ENCODE measurements at regions not wholly inside any gene's neighbourhood (a gene's known extent, or its start where the extent isn't known, plus 50 kb on each side); places are given as distances from the start of the nearest gene placed in this dataset.

GRCh38 chr2:898319-898718 lies 52.3 kb upstream of the SNTG2 start:
- DNase-seq, result no peak

- DNase-seq, result no peak
Observed at GRCh38 chr2:897091-897490, 53.6 kb upstream of the SNTG2 start.

- DNase-seq, result no peak
Observed at GRCh38 chr2:893311-893710, 57.3 kb upstream of the SNTG2 start.

GRCh38 chr2:892892-893291 lies 57.8 kb upstream of the SNTG2 start:
- no peak for DNase-seq

GRCh38 chr2:892401-892800 lies 58.2 kb upstream of the SNTG2 start:
- no peak for DNase-seq

- DNase-seq, result no peak
Observed at GRCh38 chr2:891734-892133, 58.9 kb upstream of the SNTG2 start.

GRCh38 chr2:890791-891190 lies 59.9 kb upstream of the SNTG2 start:
- no peak for DNase-seq

- DNase-seq, result no peak
Observed at GRCh38 chr2:890214-890613, 60.4 kb upstream of the SNTG2 start.

GRCh38 chr2:888906-889566 lies 61.6 kb upstream of the SNTG2 start:
- DNase-seq, result no peak

- no peak for DNase-seq
Observed at GRCh38 chr2:888211-888801, 62.3 kb upstream of the SNTG2 start.

GRCh38 chr2:887639-888038 lies 63.0 kb upstream of the SNTG2 start:
- DNase-seq, result no peak

GRCh38 chr2:886072-887022 lies 64.3 kb upstream of the SNTG2 start:
- DNase-seq, result no peak

GRCh38 chr2:885230-886071 lies 65.2 kb upstream of the SNTG2 start:
- no peak for DNase-seq

GRCh38 chr2:883803-884748 lies 66.6 kb upstream of the SNTG2 start:
- no peak for DNase-seq

GRCh38 chr2:883260-883802 lies 67.3 kb upstream of the SNTG2 start:
- DNase-seq, result no peak

- DNase-seq, result no peak
Observed at GRCh38 chr2:881204-881918, 69.3 kb upstream of the SNTG2 start.

GRCh38 chr2:880201-880970 lies 70.3 kb upstream of the SNTG2 start:
- DNase-seq, result no peak

- DNase-seq, result no peak
Observed at GRCh38 chr2:879540-879939, 71.1 kb upstream of the SNTG2 start.

- no peak for DNase-seq
Observed at GRCh38 chr2:878245-878930, 72.3 kb upstream of the SNTG2 start.

Data from T-helper 9 cell (primary cell).